HFFc6 (cell line): ENCODE measurements at regions not wholly inside any gene's neighbourhood (a gene's known extent, or its start where the extent isn't known, plus 50 kb on each side); places are given as distances from the start of the nearest gene placed in this dataset.

Experiments
- DNase-seq: peaks from one replicate; pipeline ENCODE4 v3.0.0-alpha.2; 2018
- H3K27ac Mint-ChIP-seq: 2 replicates; pipeline ENCODE4 v1.8.0; 2020; ENCODE audit warnings: mild to moderate bottlenecking, mixed read lengths
- H3K27me3 Mint-ChIP-seq: 2 replicates; pipeline ENCODE4 v1.8.0; 2021; ENCODE audit warnings: mild to moderate bottlenecking, moderate library complexity, mixed read lengths; ENCODE audit not compliant: insufficient read depth
- H3K36me3 Mint-ChIP-seq: 2 replicates; pipeline ENCODE4 v1.8.0; 2021; ENCODE audit warnings: low read depth, mixed read lengths
- H3K4me1 Mint-ChIP-seq: 2 replicates; pipeline ENCODE4 v1.8.0; 2020; ENCODE audit warnings: low read depth, mixed read lengths
- H3K4me3 Mint-ChIP-seq: 2 replicates; pipeline ENCODE4 v1.8.0; 2020; ENCODE audit warnings: mild to moderate bottlenecking, moderate library complexity, mixed read lengths
- H3K9me3 Mint-ChIP-seq: 2 replicates; pipeline ENCODE4 v1.8.0; 2020; ENCODE audit warnings: mild to moderate bottlenecking, mixed read lengths
- TF ChIP-seq, protein P1 (sequence below): fragments of 200-600 bp; sonication (generic); IDR thresholded peaks from 2 replicates; pipeline ENCODE4 v1.5.0; 2021; ENCODE audit warnings: antibody characterized with exemption, mild to moderate bottlenecking

DNA sequence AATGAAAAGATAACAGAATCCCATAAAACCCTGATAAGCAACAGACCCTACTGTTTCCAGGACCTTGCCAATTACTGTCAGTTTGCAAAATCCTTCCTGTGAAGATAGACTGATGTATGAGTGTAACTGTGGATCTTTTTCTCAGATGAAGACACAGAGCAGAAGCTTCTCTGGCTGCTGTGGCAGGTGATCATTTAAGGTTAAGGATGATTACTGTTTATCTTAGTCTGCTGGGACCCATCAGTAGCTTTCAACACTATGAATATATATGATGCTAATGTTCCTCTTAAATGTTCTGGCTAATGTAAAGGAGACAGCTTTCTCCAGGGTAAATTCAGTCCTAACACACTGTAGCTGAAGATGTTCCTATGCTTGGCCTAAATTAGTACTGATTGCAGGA is 56.0 kb upstream of the CTTNBP2 start:
- H3K36me3 Mint-ChIP-seq, result no peaks in the 10 kb centered on the region
- no peak overlapping the region for H3K27ac Mint-ChIP-seq
- H3K4me3 Mint-ChIP-seq, result no peak overlapping the region
- peaks cover 40% of the 10 kb centered on the region for H3K9me3 Mint-ChIP-seq
- H3K4me1 Mint-ChIP-seq, result no peaks in the 10 kb centered on the region
- H3K27me3 Mint-ChIP-seq, result no peaks in the 10 kb centered on the region; the same call in 1 of the 2 replicates
- no peak for DNase-seq
- TF ChIP-seq, protein P1, sequence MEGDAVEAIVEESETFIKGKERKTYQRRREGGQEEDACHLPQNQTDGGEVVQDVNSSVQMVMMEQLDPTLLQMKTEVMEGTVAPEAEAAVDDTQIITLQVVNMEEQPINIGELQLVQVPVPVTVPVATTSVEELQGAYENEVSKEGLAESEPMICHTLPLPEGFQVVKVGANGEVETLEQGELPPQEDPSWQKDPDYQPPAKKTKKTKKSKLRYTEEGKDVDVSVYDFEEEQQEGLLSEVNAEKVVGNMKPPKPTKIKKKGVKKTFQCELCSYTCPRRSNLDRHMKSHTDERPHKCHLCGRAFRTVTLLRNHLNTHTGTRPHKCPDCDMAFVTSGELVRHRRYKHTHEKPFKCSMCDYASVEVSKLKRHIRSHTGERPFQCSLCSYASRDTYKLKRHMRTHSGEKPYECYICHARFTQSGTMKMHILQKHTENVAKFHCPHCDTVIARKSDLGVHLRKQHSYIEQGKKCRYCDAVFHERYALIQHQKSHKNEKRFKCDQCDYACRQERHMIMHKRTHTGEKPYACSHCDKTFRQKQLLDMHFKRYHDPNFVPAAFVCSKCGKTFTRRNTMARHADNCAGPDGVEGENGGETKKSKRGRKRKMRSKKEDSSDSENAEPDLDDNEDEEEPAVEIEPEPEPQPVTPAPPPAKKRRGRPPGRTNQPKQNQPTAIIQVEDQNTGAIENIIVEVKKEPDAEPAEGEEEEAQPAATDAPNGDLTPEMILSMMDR, result no peak

DNA sequence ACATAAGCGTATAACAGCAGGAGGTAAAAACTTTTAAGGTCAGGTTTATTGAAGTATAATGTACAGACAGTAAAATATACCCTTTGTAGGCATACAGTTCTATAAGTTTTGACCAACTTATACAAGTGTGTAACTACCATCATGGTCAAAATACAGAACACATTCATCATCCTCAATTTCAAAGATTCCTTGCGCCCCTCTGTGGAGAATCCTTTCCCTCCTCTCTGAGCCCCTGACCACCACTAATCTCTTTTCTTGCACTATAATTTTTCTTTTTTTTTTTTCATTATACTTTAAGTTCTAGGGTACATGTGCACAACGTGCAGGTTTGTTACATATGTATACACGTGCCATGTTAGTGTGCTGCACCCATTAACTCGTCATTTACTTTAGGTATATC is 58.1 kb upstream of the CTTNBP2 start:
- Mint-ChIP-seq H3K27ac (no peak overlapping the region), H3K4me1 (no peaks in the 10 kb centered on the region), H3K4me3 (no peak overlapping the region)

DNA sequence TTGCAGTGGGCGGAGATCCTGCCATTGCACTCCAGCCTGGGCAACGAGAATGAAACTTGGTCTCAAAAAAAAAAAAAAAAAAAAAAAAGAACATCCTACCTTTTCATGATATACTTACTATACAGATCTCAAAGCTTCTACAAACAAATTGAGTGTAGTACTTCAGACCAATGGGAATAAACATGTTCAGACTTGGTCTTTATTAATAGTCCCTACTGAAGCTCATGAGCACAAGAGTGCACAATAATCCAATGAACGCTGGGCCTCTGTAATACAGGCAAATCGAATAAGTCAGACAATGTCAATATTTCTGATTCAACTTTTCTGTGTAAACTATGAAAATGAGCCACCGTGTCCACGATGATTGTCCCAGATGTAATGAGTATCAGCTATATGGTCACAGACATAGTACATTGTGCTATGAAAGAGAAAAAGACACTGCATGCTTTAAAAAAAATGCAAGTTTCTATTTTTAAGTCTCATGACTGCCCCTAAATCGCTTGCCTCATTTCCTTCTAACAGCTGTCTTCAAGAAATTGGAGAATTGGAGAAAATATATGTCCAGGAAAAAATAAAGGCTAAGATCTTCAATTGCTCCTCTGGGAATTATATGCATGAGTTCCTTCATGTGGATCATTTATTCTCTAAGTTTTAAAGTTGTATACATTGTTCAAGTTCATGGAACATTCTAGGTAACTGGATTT is 64.0 kb upstream of the CTTNBP2 start:
- Mint-ChIP-seq H3K4me1 (no peaks in the 10 kb centered on the region), H3K36me3 (no peaks in the 10 kb centered on the region), H3K27ac (no peak overlapping the region), H3K9me3 (peaks cover 24% of the 10 kb centered on the region), H3K4me3 (no peak overlapping the region), H3K27me3 (no peaks in the 10 kb centered on the region; the same call in 1 of the 2 replicates)
- TF ChIP-seq, protein P1, result no peak
- DNase-seq, result no peak

More for the DNA sequence above, 58.1 kb upstream of the CTTNBP2 start:
- no peaks in the 10 kb centered on the region; the same call in 1 of the 2 replicates for H3K27me3 Mint-ChIP-seq
- no peak for DNase-seq
- H3K36me3 Mint-ChIP-seq, result no peaks in the 10 kb centered on the region
- H3K9me3 Mint-ChIP-seq, result peaks cover 24% of the 10 kb centered on the region
- TF ChIP-seq, protein P1, result no peak

DNA sequence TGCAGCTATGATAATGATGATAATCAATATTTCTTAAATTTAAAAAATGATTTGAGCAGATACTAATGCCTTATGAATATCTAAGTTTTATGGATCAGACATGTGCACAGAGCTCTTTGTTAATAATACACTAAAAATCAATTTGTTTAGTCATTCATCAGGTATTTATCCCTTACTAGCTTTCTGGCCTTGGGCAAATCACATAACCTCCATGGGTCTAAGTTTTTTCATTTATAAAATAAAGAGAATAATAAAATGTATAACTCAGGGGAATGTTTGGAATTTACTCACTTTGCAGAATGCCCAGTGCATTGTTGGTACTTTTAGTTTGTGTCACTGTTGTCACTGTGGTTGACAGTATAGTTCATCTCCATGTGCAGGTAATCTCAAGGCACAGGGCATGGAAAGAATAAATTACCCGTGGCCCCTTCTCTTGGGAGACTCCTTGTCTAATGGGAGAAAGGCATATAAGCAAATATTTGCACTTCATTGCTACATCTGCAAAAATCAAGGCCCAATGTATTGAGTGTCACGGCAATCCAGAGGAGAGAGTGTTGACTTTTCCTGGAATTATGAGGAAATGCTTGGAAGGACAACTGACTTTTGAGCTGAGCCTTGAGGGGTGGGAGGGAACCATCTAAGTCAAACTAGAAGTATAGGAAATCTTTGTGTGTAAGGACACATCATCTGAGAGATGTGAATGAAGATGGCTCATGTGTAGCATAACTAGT is 64.7 kb upstream of the CTTNBP2 start:
- H3K4me1 Mint-ChIP-seq, result no peaks in the 10 kb centered on the region
- peaks cover 19% of the 10 kb centered on the region for H3K9me3 Mint-ChIP-seq
- no peak overlapping the region for H3K27ac Mint-ChIP-seq
- H3K4me3 Mint-ChIP-seq, result no peak overlapping the region
- no peaks in the 10 kb centered on the region for H3K36me3 Mint-ChIP-seq
- TF ChIP-seq, protein P1, result no peak
- no peaks in the 10 kb centered on the region; the same call in 1 of the 2 replicates for H3K27me3 Mint-ChIP-seq
- no peak for DNase-seq

DNA sequence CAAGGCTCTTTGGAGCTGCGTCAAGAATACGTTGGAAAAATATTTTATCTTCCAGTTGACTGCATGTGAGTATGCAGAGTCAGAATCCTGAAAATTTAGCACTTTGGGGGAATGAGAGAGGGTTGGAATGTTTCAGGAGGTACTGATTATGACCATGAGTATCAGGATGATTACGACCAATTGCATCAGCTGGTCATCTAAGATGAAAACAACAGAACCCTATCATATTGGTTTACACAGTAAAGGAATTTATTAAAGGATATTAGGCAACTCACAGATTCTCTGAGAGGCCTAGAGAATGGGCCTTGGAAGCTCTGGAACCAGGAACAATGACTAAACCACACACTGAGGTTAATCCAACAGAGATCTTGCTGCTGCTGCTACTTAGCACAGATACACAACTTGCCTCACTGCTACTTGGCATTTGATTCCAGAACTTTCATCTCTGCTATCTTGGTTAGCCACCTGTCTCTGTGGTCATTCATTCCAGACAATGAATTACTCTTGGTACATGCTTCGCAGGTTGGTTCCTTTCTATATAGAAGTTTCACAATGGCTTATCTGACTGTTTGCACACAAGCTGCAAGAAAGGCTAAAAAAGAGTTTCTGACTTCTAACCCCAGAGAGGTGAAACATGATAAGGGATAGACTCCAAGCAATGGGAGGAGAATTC is 68.0 kb upstream of the CTTNBP2 start:
- TF ChIP-seq, protein P1, result no peak
- no peak overlapping the region for H3K27ac Mint-ChIP-seq
- peaks cover 16% of the 10 kb centered on the region for H3K9me3 Mint-ChIP-seq

More for the DNA sequence above, 68.0 kb upstream of the CTTNBP2 start:
- no peak overlapping the region for H3K4me3 Mint-ChIP-seq
- no peaks in the 10 kb centered on the region for H3K4me1 Mint-ChIP-seq
- DNase-seq, result no peak
- no peaks in the 10 kb centered on the region; the same call in 1 of the 2 replicates for H3K27me3 Mint-ChIP-seq
- H3K36me3 Mint-ChIP-seq, result no peaks in the 10 kb centered on the region
